GM12878 (cell line): ENCODE measurements at regions not wholly inside any gene's neighbourhood (a gene's known extent, or its start where the extent isn't known, plus 50 kb on each side); places are given as distances from the start of the nearest gene placed in this dataset.

Experiments
- ATAC-seq: fragments of 200-7000 bp; cut with Tn5 transposase; 3 replicates; pipeline ENCODE4 v1.9.1; 2020; ENCODE audit warnings: mild to moderate bottlenecking, moderate library complexity
- BruUV-seq: library from RNA; stranded (reverse); fragments of 400-500 nt; replicated peaks from 2 replicates; lab custom pipeline; 2021; lab: Mats Ljungman, UMichigan
- CTCF ChIA-PET: fragments of 300-600 bp; sonication (Branson Sonifier 250); formaldehyde crosslinking; extraction: SDS; loops from one replicate; lab custom pipeline; 2021; ENCODE audit warnings: inconsistent platforms; lab: Yijun Ruan, JAX
- POLR2A ChIA-PET: fragments of 350-600 bp; formaldehyde crosslinking; extraction: SDS; loops from one replicate; lab custom pipeline; 2021; ENCODE audit warnings: inconsistent platforms; lab: Charles Lee
- RAD21 ChIA-PET: fragments of 300-600 bp; sonication (Branson Sonifier 250); formaldehyde crosslinking; loops from one replicate; lab custom pipeline; 2023; ENCODE audit warnings: antibody characterized with exemption; ENCODE audit not compliant: unreplicated experiment; lab: Charles Lee
- SMC1A ChIA-PET: fragments of 300-600 bp; sonication (Branson Sonifier 250); formaldehyde crosslinking; loops from one replicate; lab custom pipeline; 2023; ENCODE audit not compliant: unreplicated experiment, uncharacterized antibody; lab: Charles Lee
- DNase-seq: peaks from one replicate; pipeline ENCODE4 v3.0.0-alpha.2; 2011; ENCODE audit warnings: low read depth, low spot score
- FAIRE-seq: peaks from 3 replicates; lab custom pipeline; 2011; peaks lifted over from hg19 to GRCh38; lab: Jason Lieb, UNC
- H2AFZ ChIP-seq: 2 replicates; pipeline ENCODE4 v1.6.0; 2011; ENCODE audit warnings: low read depth, low read length, control low read depth; ENCODE audit not compliant: control insufficient read depth
- H3K27ac ChIP-seq: 2 replicates; pipeline ENCODE4 v1.5.1; 2011; ENCODE audit warnings: control low read depth; ENCODE audit not compliant: control insufficient read depth, insufficient read depth
- H3K27me3 ChIP-seq, 2 experiments: replicated peaks in 1 of 2; 2 replicates each; pipeline versions ENCODE4 v1.6.0 to v1.6.1; 2011; ENCODE audit warnings: low read length in 1 of 2; ENCODE audit not compliant: control insufficient read depth in 2 of 2, insufficient read depth in 2 of 2
- H3K36me3 ChIP-seq, 2 experiments: 2 replicates each; pipeline ENCODE4 v1.5.1; 2011; ENCODE audit warnings: low read length in 1 of 2; ENCODE audit not compliant: control insufficient read depth in 2 of 2, insufficient read depth in 2 of 2
- H3K4me1 ChIP-seq: 2 replicates; pipeline ENCODE4 v1.6.1; 2011; ENCODE audit warnings: mild to moderate bottlenecking, low read length, moderate library complexity, mixed read lengths; ENCODE audit not compliant: control insufficient read depth, insufficient read depth
- H3K4me2 ChIP-seq: 2 replicates; pipeline ENCODE4 v1.6.0; 2011; ENCODE audit warnings: control low read depth; ENCODE audit not compliant: control insufficient read depth, insufficient read depth
- H3K4me3 ChIP-seq: fragments of 200-600 bp; sonication (generic); 2 replicates; pipeline ENCODE4 v1.5.1; 2016
- H3K79me2 ChIP-seq: 2 replicates; pipeline ENCODE4 v1.6.0; 2011; ENCODE audit warnings: low read length; ENCODE audit not compliant: control insufficient read depth, insufficient read depth
- H3K9ac ChIP-seq: 2 replicates; pipeline ENCODE4 v1.8.0; 2011; ENCODE audit warnings: low read length, control low read depth, mixed read lengths; ENCODE audit not compliant: control insufficient read depth, insufficient read depth
- H3K9me3 ChIP-seq: replicated peaks from 3 replicates; pipeline ENCODE4 v1.5.1; 2011; ENCODE audit warnings: mild to moderate bottlenecking, low read length; ENCODE audit not compliant: control insufficient read depth, insufficient read depth
- H4K20me1 ChIP-seq: 2 replicates; pipeline ENCODE4 v1.6.0; 2011; ENCODE audit not compliant: control insufficient read depth, insufficient read depth
- ATF7 ChIP-seq: fragments of 450-650 bp; IDR thresholded peaks from 2 replicates; pipeline ENCODE4 v1.6.1; 2016; ENCODE audit warnings: low read depth, mild to moderate bottlenecking
- GATAD2B ChIP-seq: fragments of 450-650 bp; conservative IDR thresholded peaks from 2 replicates; pipeline ENCODE4 v1.6.1; 2017; ENCODE audit warnings: low read depth, mild to moderate bottlenecking, moderate library complexity
- KLF5 ChIP-seq: fragments of 450-650 bp; IDR thresholded peaks from 2 replicates; pipeline ENCODE4 v1.6.1; 2014; ENCODE audit warnings: mild to moderate bottlenecking; ENCODE audit not compliant: partially characterized antibody
- WGBS: methylation state at CpG from one replicate; pipeline ENCODE4 v1.1.6; 2016; ENCODE audit warnings: low lambda C conversion rate; ENCODE audit not compliant: insufficient replicate concordance, insufficient coverage; ENCODE audit errors: missing lambda C conversion rate; 5-methylcytosine and 5-hydroxymethylcytosine counted together
- in situ Hi-C: fragments of 300-500 bp; cut with MboI; formaldehyde crosslinking; loops from 9 replicates; pipeline ENCODE4 v1.14.3; 2018; ENCODE audit warnings: mixed read lengths
- intact Hi-C: fragments of 100-400 bp; cut with micrococcal nuclease; formaldehyde crosslinking; loops from one replicate; pipeline ENCODE4 v1.14.2; 2022; ENCODE audit not compliant: unreplicated experiment
- TF ChIP-seq, protein P1 (sequence below): fragments of 450-650 bp; formaldehyde crosslinking; IDR thresholded peaks from 2 replicates; pipeline ENCODE4 v1.4.0; 2020; ENCODE audit warnings: mild to moderate bottlenecking, moderate library complexity
- TF ChIP-seq, protein P2 (sequence below): fragments of 450-650 bp; IDR thresholded peaks from 2 replicates; pipeline ENCODE4 v1.6.1; 2014; ENCODE audit warnings: mild to moderate bottlenecking
- TF ChIP-seq, protein P3 (sequence below): fragments of 150-350 bp; IDR thresholded peaks from 2 replicates; pipeline ENCODE4 v1.6.1; 2014; ENCODE audit warnings: mild to moderate bottlenecking, low read depth, low read length
- TF ChIP-seq, protein P4 (sequence below): fragments of 450-650 bp; IDR thresholded peaks from 2 replicates; pipeline ENCODE4 v1.6.1; 2017; ENCODE audit warnings: borderline replicate concordance
- TF ChIP-seq, protein P5 (sequence below): IDR thresholded peaks from 2 replicates; pipeline ENCODE4 v1.6.1; 2011; ENCODE audit warnings: low read depth, mild to moderate bottlenecking, low read length, moderate library complexity, borderline replicate concordance; ENCODE audit errors: extremely low read depth

DNA sequence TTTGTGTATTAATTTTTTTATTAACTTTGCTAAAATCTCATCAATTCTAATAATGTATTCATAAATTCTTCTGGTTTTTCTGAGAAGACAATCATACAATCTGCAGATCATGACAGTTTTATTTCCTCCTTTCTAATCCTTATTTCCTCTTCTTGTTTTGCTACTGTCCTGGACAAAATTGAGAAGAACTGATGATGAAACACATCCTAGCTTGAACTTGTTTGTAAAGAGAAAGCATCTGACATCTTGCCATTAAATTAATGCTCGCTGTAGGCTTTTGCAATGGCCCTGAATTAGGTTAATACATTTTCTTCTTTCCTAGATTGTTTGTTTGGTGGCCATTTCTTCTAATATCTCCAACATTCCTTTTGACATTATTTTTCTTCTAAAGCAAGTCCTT is 110.9 kb upstream of the TPM1 start:
- Histone ChIP-seq H3K4me1 (no peaks in the 10 kb centered on the region), H3K9ac (no peak overlapping the region), H3K27me3 (peaks cover 0 to 1% of the 10 kb centered on the region in 2 experiments; a peak in 1 of 4 replicates)
- SMC1A ChIA-PET = interaction anchor here (1.6 kb wide), 1 partner anchor 14 kb away, joined by 3 read pairs; no protein-coding TSS in a partner anchor
- TF ChIP-seq, protein P1, sequence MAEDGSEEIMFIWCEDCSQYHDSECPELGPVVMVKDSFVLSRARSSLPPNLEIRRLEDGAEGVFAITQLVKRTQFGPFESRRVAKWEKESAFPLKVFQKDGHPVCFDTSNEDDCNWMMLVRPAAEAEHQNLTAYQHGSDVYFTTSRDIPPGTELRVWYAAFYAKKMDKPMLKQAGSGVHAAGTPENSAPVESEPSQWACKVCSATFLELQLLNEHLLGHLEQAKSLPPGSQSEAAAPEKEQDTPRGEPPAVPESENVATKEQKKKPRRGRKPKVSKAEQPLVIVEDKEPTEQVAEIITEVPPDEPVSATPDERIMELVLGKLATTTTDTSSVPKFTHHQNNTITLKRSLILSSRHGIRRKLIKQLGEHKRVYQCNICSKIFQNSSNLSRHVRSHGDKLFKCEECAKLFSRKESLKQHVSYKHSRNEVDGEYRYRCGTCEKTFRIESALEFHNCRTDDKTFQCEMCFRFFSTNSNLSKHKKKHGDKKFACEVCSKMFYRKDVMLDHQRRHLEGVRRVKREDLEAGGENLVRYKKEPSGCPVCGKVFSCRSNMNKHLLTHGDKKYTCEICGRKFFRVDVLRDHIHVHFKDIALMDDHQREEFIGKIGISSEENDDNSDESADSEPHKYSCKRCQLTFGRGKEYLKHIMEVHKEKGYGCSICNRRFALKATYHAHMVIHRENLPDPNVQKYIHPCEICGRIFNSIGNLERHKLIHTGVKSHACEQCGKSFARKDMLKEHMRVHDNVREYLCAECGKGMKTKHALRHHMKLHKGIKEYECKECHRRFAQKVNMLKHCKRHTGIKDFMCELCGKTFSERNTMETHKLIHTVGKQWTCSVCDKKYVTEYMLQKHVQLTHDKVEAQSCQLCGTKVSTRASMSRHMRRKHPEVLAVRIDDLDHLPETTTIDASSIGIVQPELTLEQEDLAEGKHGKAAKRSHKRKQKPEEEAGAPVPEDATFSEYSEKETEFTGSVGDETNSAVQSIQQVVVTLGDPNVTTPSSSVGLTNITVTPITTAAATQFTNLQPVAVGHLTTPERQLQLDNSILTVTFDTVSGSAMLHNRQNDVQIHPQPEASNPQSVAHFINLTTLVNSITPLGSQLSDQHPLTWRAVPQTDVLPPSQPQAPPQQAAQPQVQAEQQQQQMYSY (CRISPR knock-in tag) = no peak
- TF ChIP-seq GATAD2B (no peak), ATF7 (no peak), KLF5 (no peak)
- TF ChIP-seq, protein P2, sequence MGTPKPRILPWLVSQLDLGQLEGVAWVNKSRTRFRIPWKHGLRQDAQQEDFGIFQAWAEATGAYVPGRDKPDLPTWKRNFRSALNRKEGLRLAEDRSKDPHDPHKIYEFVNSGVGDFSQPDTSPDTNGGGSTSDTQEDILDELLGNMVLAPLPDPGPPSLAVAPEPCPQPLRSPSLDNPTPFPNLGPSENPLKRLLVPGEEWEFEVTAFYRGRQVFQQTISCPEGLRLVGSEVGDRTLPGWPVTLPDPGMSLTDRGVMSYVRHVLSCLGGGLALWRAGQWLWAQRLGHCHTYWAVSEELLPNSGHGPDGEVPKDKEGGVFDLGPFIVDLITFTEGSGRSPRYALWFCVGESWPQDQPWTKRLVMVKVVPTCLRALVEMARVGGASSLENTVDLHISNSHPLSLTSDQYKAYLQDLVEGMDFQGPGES = no peak
- TF ChIP-seq, protein P3, sequence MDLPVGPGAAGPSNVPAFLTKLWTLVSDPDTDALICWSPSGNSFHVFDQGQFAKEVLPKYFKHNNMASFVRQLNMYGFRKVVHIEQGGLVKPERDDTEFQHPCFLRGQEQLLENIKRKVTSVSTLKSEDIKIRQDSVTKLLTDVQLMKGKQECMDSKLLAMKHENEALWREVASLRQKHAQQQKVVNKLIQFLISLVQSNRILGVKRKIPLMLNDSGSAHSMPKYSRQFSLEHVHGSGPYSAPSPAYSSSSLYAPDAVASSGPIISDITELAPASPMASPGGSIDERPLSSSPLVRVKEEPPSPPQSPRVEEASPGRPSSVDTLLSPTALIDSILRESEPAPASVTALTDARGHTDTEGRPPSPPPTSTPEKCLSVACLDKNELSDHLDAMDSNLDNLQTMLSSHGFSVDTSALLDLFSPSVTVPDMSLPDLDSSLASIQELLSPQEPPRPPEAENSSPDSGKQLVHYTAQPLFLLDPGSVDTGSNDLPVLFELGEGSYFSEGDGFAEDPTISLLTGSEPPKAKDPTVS = no peak
- TF ChIP-seq, protein P4, sequence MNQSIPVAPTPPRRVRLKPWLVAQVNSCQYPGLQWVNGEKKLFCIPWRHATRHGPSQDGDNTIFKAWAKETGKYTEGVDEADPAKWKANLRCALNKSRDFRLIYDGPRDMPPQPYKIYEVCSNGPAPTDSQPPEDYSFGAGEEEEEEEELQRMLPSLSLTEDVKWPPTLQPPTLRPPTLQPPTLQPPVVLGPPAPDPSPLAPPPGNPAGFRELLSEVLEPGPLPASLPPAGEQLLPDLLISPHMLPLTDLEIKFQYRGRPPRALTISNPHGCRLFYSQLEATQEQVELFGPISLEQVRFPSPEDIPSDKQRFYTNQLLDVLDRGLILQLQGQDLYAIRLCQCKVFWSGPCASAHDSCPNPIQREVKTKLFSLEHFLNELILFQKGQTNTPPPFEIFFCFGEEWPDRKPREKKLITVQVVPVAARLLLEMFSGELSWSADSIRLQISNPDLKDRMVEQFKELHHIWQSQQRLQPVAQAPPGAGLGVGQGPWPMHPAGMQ = no peak
- TF ChIP-seq, protein P5, sequence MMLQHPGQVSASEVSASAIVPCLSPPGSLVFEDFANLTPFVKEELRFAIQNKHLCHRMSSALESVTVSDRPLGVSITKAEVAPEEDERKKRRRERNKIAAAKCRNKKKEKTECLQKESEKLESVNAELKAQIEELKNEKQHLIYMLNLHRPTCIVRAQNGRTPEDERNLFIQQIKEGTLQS = no peak
- TF ChIP-seq, all 136 proteins: peak for 0
- intact Hi-C loops (no loop called here), in situ Hi-C loops (no loop called here)
- no peak for DNase-seq
- no peak for FAIRE-seq
- H2AFZ ChIP-seq = no peak overlapping the region
- H3K4me2 ChIP-seq = no peak overlapping the region
- H3K36me3 ChIP-seq = no peaks in the 10 kb centered on the region
- H3K9me3 ChIP-seq = no peaks in the 10 kb centered on the region
- no peaks in the 10 kb centered on the region for H3K79me2 ChIP-seq
- POLR2A ChIA-PET = no interaction called here
- H3K27ac ChIP-seq = no peak overlapping the region
- ATAC-seq = no peak
- 0% methylated on average over 1 of the region's 1 CpG for WGBS
- no TSS peak for BruUV-seq
- RAD21 ChIA-PET = no interaction called here
- no peak overlapping the region for H3K4me3 ChIP-seq
- no peaks in the 10 kb centered on the region for H4K20me1 ChIP-seq
- CTCF ChIA-PET = no interaction called here
